Liver (tissue), 8 donors: ENCODE measurements at regions not wholly inside any gene's neighbourhood (a gene's known extent, or its start where the extent isn't known, plus 50 kb on each side); places are given as distances from the start of the nearest gene placed in this dataset.
"Not testable (repeated sequence)": the region's sequence is repeated elsewhere in the genome, so short reads cannot be mapped to it uniquely, and the experiment has no call there.

Source experiments
- DNase-seq: peaks from one replicate; pipeline ENCODE4 v3.0.0-alpha.2; 2017; ENCODE audit warnings: low spot score
- H3K27ac ChIP-seq, 2 donors: one replicate each; pipeline ENCODE4 v1.7.0; 2013; ENCODE audit warnings: inconsistent platforms in 2 of 2, low read length in 2 of 2, control low read depth in 1 of 2, low read depth in 1 of 2, mild to moderate bottlenecking in 1 of 2
- H3K27me3 ChIP-seq, 4 donors: one replicate each; pipeline versions ENCODE4 v1.6.1 to v1.7.0; 2013; ENCODE audit warnings: low read length in 3 of 4, inconsistent platforms in 1 of 4, mild to moderate bottlenecking in 1 of 4, moderate library complexity in 1 of 4; ENCODE audit not compliant: control insufficient read depth in 4 of 4, insufficient read depth in 4 of 4
- H3K36me3 ChIP-seq, 4 donors: one replicate each; pipeline versions ENCODE4 v1.6.1 to v1.7.0; 2013; ENCODE audit warnings: low read length in 3 of 4, mild to moderate bottlenecking in 3 of 4, low read depth in 1 of 4, moderate library complexity in 1 of 4; ENCODE audit not compliant: control insufficient read depth in 4 of 4, insufficient read depth in 3 of 4
- H3K4me1 ChIP-seq, 4 donors: one replicate each; pipeline versions ENCODE4 v1.6.1 to v1.7.0; 2013; ENCODE audit warnings: low read length in 3 of 4, mild to moderate bottlenecking in 3 of 4, moderate library complexity in 1 of 4; ENCODE audit not compliant: control insufficient read depth in 4 of 4, insufficient read depth in 4 of 4
- H3K4me3 ChIP-seq, 3 donors: one replicate each; pipeline versions ENCODE4 v1.6.1 to v1.7.0; 2013; ENCODE audit warnings: low read length in 3 of 3, control low read depth in 1 of 3, low read depth in 1 of 3, mild to moderate bottlenecking in 1 of 3
- H3K9ac ChIP-seq, 2 donors: one replicate each; pipeline ENCODE4 v1.7.0; 2013; ENCODE audit warnings: low read length in 2 of 2, mild to moderate bottlenecking in 2 of 2, moderate library complexity in 2 of 2, control low read depth in 1 of 2, low read depth in 1 of 2
- H3K9me3 ChIP-seq, 4 donors: one replicate each; pipeline versions ENCODE4 v1.6.1 to v1.7.0; 2013; ENCODE audit warnings: low read length in 3 of 4; ENCODE audit not compliant: control insufficient read depth in 4 of 4
- EGR1 ChIP-seq, 2 donors: IDR thresholded peaks; 2 replicates each; pipeline ENCODE4 v1.6.1; 2016 to 2018; ENCODE audit warnings: antibody characterized with exemption in 2 of 2, low read depth in 2 of 2
- FOXA1 ChIP-seq: IDR thresholded peaks from 2 replicates; pipeline ENCODE4 v1.6.1; 2016; ENCODE audit warnings: antibody characterized with exemption
- FOXA2 ChIP-seq: IDR thresholded peaks from 2 replicates; pipeline ENCODE4 v1.6.1; 2016; ENCODE audit warnings: antibody characterized with exemption
- GABPA ChIP-seq, 2 donors: IDR thresholded peaks in 1 of 2; conservative IDR thresholded peaks in 1 of 2; 2 replicates each; pipeline ENCODE4 v1.6.1; 2016; ENCODE audit warnings: antibody characterized with exemption in 2 of 2, mild to moderate bottlenecking in 1 of 2, moderate library complexity in 1 of 2
- HNF4A ChIP-seq, 2 donors: conservative IDR thresholded peaks; 2 replicates each; pipeline ENCODE4 v1.6.1; 2016; ENCODE audit warnings: antibody characterized with exemption in 2 of 2, mild to moderate bottlenecking in 2 of 2
- HNF4G ChIP-seq: IDR thresholded peaks from 2 replicates; pipeline ENCODE4 v1.6.1; 2016; ENCODE audit warnings: antibody characterized with exemption
- JUND ChIP-seq, 2 donors: IDR thresholded peaks; 2 replicates each; pipeline ENCODE4 v1.6.1; 2016; ENCODE audit warnings: antibody characterized with exemption in 2 of 2
- NR2F2 ChIP-seq: IDR thresholded peaks from 2 replicates; pipeline ENCODE4 v1.6.1; 2016; ENCODE audit warnings: antibody characterized with exemption
- REST ChIP-seq: IDR thresholded peaks from 2 replicates; pipeline ENCODE4 v1.6.1; 2016; ENCODE audit warnings: antibody characterized with exemption, mild to moderate bottlenecking
- RXRA ChIP-seq, 2 donors: IDR thresholded peaks; 2 replicates each; pipeline ENCODE4 v1.6.1; 2017 to 2018; ENCODE audit warnings: antibody characterized with exemption in 2 of 2, mild to moderate bottlenecking in 1 of 2
- TAF1 ChIP-seq: conservative IDR thresholded peaks from 2 replicates; pipeline ENCODE4 v1.6.1; 2016; ENCODE audit warnings: antibody characterized with exemption, mild to moderate bottlenecking
- ZBTB33 ChIP-seq: IDR thresholded peaks from 2 replicates; pipeline ENCODE4 v1.6.1; 2016; ENCODE audit warnings: antibody characterized with exemption
- WGBS: extraction: QIAGEN DNeasy Blood & Tissue Kit; methylation state at CpG from one replicate; pipeline ENCODE4 v1.1.7; 2013; 5-methylcytosine and 5-hydroxymethylcytosine counted together
- TF ChIP-seq, protein P1 (sequence below): fragments of 150-350 bp; IDR thresholded peaks from 2 replicates; pipeline ENCODE4 v1.5.1; 2017; ENCODE audit warnings: improper control_type of control experiment, low read depth, low read length; ENCODE audit not compliant: missing input control
- TF ChIP-seq, protein P2 (sequence below): IDR thresholded peaks from 2 replicates; pipeline ENCODE4 v1.6.1; 2016; ENCODE audit warnings: antibody characterized with exemption
- donor health status: healthy.
- donor health status: healthy.
- donor health status: healthy.
- donor health status: healthy.
- donor health status: healthy.

DNA sequence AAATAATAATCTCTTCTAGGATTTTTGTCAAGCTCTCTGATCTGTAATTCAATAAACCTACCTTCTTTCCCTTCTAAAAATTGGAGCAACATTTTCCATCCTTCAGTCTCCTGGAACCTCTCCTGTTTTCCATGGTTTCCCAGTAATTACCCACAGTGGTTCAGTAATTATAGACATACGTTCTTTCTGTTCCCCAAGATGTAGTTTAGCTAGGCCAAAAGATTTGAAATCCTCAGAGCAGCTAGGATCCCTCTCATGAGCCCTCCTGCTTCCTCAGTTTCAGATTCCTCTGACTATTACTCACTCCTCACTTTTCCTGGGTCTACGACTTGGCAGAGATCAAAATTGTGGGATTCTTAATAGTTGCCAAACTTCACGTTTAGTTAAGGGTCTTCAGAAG lies 76.9 kb upstream of the IGSF10 start:
- no peak for TF ChIP-seq NR2F2
- no peak for TF ChIP-seq REST
- no peak for TF ChIP-seq RXRA (IDR thresholded peaks at IDR 0.05)
- TF ChIP-seq TAF1 = no peak
- H3K27me3 ChIP-seq = no peaks in the 10 kb centered on the region
- DNase-seq = no peak
- no peaks in the 10 kb centered on the region for H3K36me3 ChIP-seq
- H3K4me1 ChIP-seq = no peaks in the 10 kb centered on the region
- no peak overlapping the region for H3K27ac ChIP-seq
- H3K9ac ChIP-seq = no peak overlapping the region
- WGBS = 63% methylated on average over 3 of the region's 3 CpGs
- no peak overlapping the region for H3K4me3 ChIP-seq
- no peaks in the 10 kb centered on the region for H3K9me3 ChIP-seq

DNA sequence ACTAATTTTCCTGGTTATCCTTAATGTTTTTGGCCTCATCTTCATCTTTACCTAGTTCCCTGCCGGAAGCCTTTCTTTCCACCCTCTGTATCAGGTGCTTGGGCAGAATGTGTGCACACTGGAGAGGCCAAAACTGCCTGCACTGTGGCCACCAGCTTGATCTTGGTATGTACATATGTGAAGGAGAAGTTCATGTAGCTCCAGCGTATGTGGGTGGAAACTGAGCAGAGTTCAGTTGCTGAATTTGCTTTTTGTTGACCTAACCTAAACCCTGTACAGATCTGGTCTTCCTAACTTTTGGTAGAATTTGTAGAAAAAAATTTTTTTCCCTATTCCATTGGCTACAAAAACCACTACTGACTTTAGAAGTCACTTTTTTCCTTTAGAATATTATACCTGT lies 65.9 kb upstream of the IGSF10 start:
- no peak for TF ChIP-seq EGR1 (IDR thresholded peaks at IDR 0.05; ENCODE audit: low read depth in 2 of 2)
- TF ChIP-seq, protein P1, sequence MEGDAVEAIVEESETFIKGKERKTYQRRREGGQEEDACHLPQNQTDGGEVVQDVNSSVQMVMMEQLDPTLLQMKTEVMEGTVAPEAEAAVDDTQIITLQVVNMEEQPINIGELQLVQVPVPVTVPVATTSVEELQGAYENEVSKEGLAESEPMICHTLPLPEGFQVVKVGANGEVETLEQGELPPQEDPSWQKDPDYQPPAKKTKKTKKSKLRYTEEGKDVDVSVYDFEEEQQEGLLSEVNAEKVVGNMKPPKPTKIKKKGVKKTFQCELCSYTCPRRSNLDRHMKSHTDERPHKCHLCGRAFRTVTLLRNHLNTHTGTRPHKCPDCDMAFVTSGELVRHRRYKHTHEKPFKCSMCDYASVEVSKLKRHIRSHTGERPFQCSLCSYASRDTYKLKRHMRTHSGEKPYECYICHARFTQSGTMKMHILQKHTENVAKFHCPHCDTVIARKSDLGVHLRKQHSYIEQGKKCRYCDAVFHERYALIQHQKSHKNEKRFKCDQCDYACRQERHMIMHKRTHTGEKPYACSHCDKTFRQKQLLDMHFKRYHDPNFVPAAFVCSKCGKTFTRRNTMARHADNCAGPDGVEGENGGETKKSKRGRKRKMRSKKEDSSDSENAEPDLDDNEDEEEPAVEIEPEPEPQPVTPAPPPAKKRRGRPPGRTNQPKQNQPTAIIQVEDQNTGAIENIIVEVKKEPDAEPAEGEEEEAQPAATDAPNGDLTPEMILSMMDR = no peak
- TF ChIP-seq TAF1 = no peak
- no peak for TF ChIP-seq NR2F2
- no peak for TF ChIP-seq RXRA (IDR thresholded peaks at IDR 0.05)
- no peak for TF ChIP-seq ZBTB33
- no peak for TF ChIP-seq HNF4G
- TF ChIP-seq FOXA2 = no peak
- no peak for TF ChIP-seq FOXA1
- 63% methylated on average over 2 of the region's 2 CpGs for WGBS
- Histone ChIP-seq H3K27ac (no peak overlapping the region), H3K9me3 (no peaks in the 10 kb centered on the region), H3K9ac (no peak overlapping the region), H3K27me3 (no peaks in the 10 kb centered on the region), H3K4me3 (no peak overlapping the region), H3K36me3 (no peaks in the 10 kb centered on the region), H3K4me1 (no peaks in the 10 kb centered on the region)
- DNase-seq = no peak

- 86% methylated on average over 1 of the region's 1 CpG for WGBS
- TF ChIP-seq TAF1 (no peak), RXRA (IDR thresholded peaks at IDR 0.05) (no peak), JUND (IDR thresholded peaks at IDR 0.05) (no peak), HNF4A (conservative IDR thresholded peaks at IDR 0.05) (no peak), FOXA2 (no peak), EGR1 (IDR thresholded peaks at IDR 0.05; ENCODE audit: low read depth in 2 of 2) (no peak), GABPA (IDR thresholded peaks at IDR 0.05 in 1 of 2, conservative IDR thresholded peaks at IDR 0.05 in 1 of 2) (no peak), ZBTB33 (no peak)
- TF ChIP-seq, protein P2, sequence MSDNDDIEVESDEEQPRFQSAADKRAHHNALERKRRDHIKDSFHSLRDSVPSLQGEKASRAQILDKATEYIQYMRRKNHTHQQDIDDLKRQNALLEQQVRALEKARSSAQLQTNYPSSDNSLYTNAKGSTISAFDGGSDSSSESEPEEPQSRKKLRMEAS = no peak
These were observed 59.2 kb upstream of the IGSF10 start for GRCh38 chr3:151520105-151520504.

GRCh38 chr3:151511433-151511832 lies 50.6 kb upstream of the IGSF10 start:
- H3K27ac ChIP-seq, DNase-seq, H3K9ac ChIP-seq, H3K4me3 ChIP-seq, H3K36me3 ChIP-seq, H3K27me3 ChIP-seq, H3K4me1 ChIP-seq, H3K9me3 ChIP-seq: not testable (repeated sequence)
- 79% methylated on average over 2 of the region's 2 CpGs for WGBS

More at GRCh38 chr3:151520105-151520504, 59.2 kb upstream of the IGSF10 start:
- no peak overlapping the region for H3K9ac ChIP-seq
- no peak overlapping the region for H3K4me3 ChIP-seq
- no peaks in the 10 kb centered on the region for H3K27me3 ChIP-seq
- no peaks in the 10 kb centered on the region for H3K4me1 ChIP-seq
- H3K9me3 ChIP-seq = no peaks in the 10 kb centered on the region
- H3K27ac ChIP-seq = no peak overlapping the region
- no peaks in the 10 kb centered on the region for H3K36me3 ChIP-seq
- DNase-seq = no peak
